ENCODE measurements at regions not wholly inside any gene's neighbourhood (a gene's known extent, or its start where the extent isn't known, plus 50 kb on each side); places are given as distances from the start of the nearest gene placed in this dataset.
"Not testable (repeated sequence)": the region's sequence is repeated elsewhere in the genome, so short reads cannot be mapped to it uniquely, and the experiment has no call there.

- H3K36me3 ChIP-seq (replicated peaks; ENCODE audit: control insufficient read depth, insufficient read depth, low read length), result no peaks in the 10 kb centered on the region
- H3K4me3 ChIP-seq (ENCODE audit: insufficient read depth, low read depth, low read length), result no peak overlapping the region
- H3K27me3 ChIP-seq (ENCODE audit: control insufficient read depth, insufficient read depth, low read length), result no peaks in the 10 kb centered on the region
- DNase-seq, result no peak
These were observed 356.9 kb downstream of the NDFIP2 start for GRCh38 chr13:79837741-79838450.

GRCh38 chr13:79836121-79836520 is 355.2 kb downstream of the NDFIP2 start:
- not testable (repeated sequence) for H3K4me3 ChIP-seq (ENCODE audit: insufficient read depth, low read depth, low read length); H3K27me3 ChIP-seq (ENCODE audit: control insufficient read depth, insufficient read depth, low read length); DNase-seq; H3K36me3 ChIP-seq (replicated peaks; ENCODE audit: control insufficient read depth, insufficient read depth, low read length)

- no peaks in the 10 kb centered on the region for H3K27me3 ChIP-seq (ENCODE audit: control insufficient read depth, insufficient read depth, low read length)
- no peaks in the 10 kb centered on the region for H3K36me3 ChIP-seq (replicated peaks; ENCODE audit: control insufficient read depth, insufficient read depth, low read length)
- no peak overlapping the region for H3K4me3 ChIP-seq (ENCODE audit: insufficient read depth, low read depth, low read length)
- no peak for DNase-seq
These were observed 353.9 kb downstream of the NDFIP2 start for GRCh38 chr13:79834876-79835275.

- DNase-seq, result no peak
- no peak overlapping the region for H3K4me3 ChIP-seq (ENCODE audit: insufficient read depth, low read depth, low read length)
- no peaks in the 10 kb centered on the region for H3K36me3 ChIP-seq (replicated peaks; ENCODE audit: control insufficient read depth, insufficient read depth, low read length)
- no peaks in the 10 kb centered on the region for H3K27me3 ChIP-seq (ENCODE audit: control insufficient read depth, insufficient read depth, low read length)
These were observed 353.0 kb downstream of the NDFIP2 start for GRCh38 chr13:79833991-79834390.

- Histone ChIP-seq H3K4me3 (ENCODE audit: insufficient read depth, low read depth, low read length) (no peak overlapping the region), H3K27me3 (ENCODE audit: control insufficient read depth, insufficient read depth, low read length) (no peaks in the 10 kb centered on the region), H3K36me3 (replicated peaks; ENCODE audit: control insufficient read depth, insufficient read depth, low read length) (no peaks in the 10 kb centered on the region)
- no peak for DNase-seq
These were observed 350.6 kb downstream of the NDFIP2 start for GRCh38 chr13:79831556-79831955.

GRCh38 chr13:79830945-79831344 is 350.0 kb downstream of the NDFIP2 start:
- no peaks in the 10 kb centered on the region for H3K27me3 ChIP-seq (ENCODE audit: control insufficient read depth, insufficient read depth, low read length)
- H3K4me3 ChIP-seq (ENCODE audit: insufficient read depth, low read depth, low read length), result no peak overlapping the region
- no peak for DNase-seq
- no peaks in the 10 kb centered on the region for H3K36me3 ChIP-seq (replicated peaks; ENCODE audit: control insufficient read depth, insufficient read depth, low read length)

GRCh38 chr13:79830426-79830825 is 349.5 kb downstream of the NDFIP2 start:
- Histone ChIP-seq H3K4me3 (ENCODE audit: insufficient read depth, low read depth, low read length) (no peak overlapping the region), H3K27me3 (ENCODE audit: control insufficient read depth, insufficient read depth, low read length) (no peaks in the 10 kb centered on the region), H3K36me3 (replicated peaks; ENCODE audit: control insufficient read depth, insufficient read depth, low read length) (no peaks in the 10 kb centered on the region)
- DNase-seq, result no peak

- Histone ChIP-seq H3K27me3 (ENCODE audit: control insufficient read depth, insufficient read depth, low read length) (no peaks in the 10 kb centered on the region), H3K36me3 (replicated peaks; ENCODE audit: control insufficient read depth, insufficient read depth, low read length) (no peaks in the 10 kb centered on the region), H3K4me3 (ENCODE audit: insufficient read depth, low read depth, low read length) (no peak overlapping the region)
- no peak for DNase-seq
These were observed 348.9 kb downstream of the NDFIP2 start for GRCh38 chr13:79829880-79830279.

- no peak for DNase-seq
- Histone ChIP-seq H3K36me3 (replicated peaks; ENCODE audit: control insufficient read depth, insufficient read depth, low read length) (no peaks in the 10 kb centered on the region), H3K27me3 (ENCODE audit: control insufficient read depth, insufficient read depth, low read length) (no peaks in the 10 kb centered on the region), H3K4me3 (ENCODE audit: insufficient read depth, low read depth, low read length) (no peak overlapping the region)
These were observed 345.0 kb downstream of the NDFIP2 start for GRCh38 chr13:79825959-79826358.

GRCh38 chr13:79815041-79815440 is 334.1 kb downstream of the NDFIP2 start:
- Histone ChIP-seq H3K27me3 (ENCODE audit: control insufficient read depth, insufficient read depth, low read length) (no peaks in the 10 kb centered on the region), H3K36me3 (replicated peaks; ENCODE audit: control insufficient read depth, insufficient read depth, low read length) (no peaks in the 10 kb centered on the region), H3K4me3 (ENCODE audit: insufficient read depth, low read depth, low read length) (no peak overlapping the region)
- DNase-seq, result no peak

- Histone ChIP-seq H3K27me3 (ENCODE audit: control insufficient read depth, insufficient read depth, low read length) (no peaks in the 10 kb centered on the region), H3K36me3 (replicated peaks; ENCODE audit: control insufficient read depth, insufficient read depth, low read length) (no peaks in the 10 kb centered on the region), H3K4me3 (ENCODE audit: insufficient read depth, low read depth, low read length) (no peak overlapping the region)
- no peak for DNase-seq
These were observed 331.3 kb downstream of the NDFIP2 start for GRCh38 chr13:79812070-79812850.

- no peak overlapping the region for H3K4me3 ChIP-seq (ENCODE audit: insufficient read depth, low read depth, low read length)
- H3K36me3 ChIP-seq (replicated peaks; ENCODE audit: control insufficient read depth, insufficient read depth, low read length), result no peaks in the 10 kb centered on the region
- no peak for DNase-seq
- no peaks in the 10 kb centered on the region for H3K27me3 ChIP-seq (ENCODE audit: control insufficient read depth, insufficient read depth, low read length)
These were observed 330.2 kb downstream of the NDFIP2 start for GRCh38 chr13:79811170-79811569.

- H3K4me3 ChIP-seq (ENCODE audit: insufficient read depth, low read depth, low read length), result no peak overlapping the region
- DNase-seq, result peak; percentile 20
These were observed 329.7 kb downstream of the NDFIP2 start for GRCh38 chr13:79810669-79811068.

GRCh38 chr13:79810018-79810417 is 329.1 kb downstream of the NDFIP2 start:
- no peak for DNase-seq
- H3K36me3 ChIP-seq (replicated peaks; ENCODE audit: control insufficient read depth, insufficient read depth, low read length), result no peaks in the 10 kb centered on the region
- no peaks in the 10 kb centered on the region for H3K27me3 ChIP-seq (ENCODE audit: control insufficient read depth, insufficient read depth, low read length)
- no peak overlapping the region for H3K4me3 ChIP-seq (ENCODE audit: insufficient read depth, low read depth, low read length)

More at GRCh38 chr13:79810669-79811068, 329.7 kb downstream of the NDFIP2 start:
- H3K27me3 ChIP-seq (ENCODE audit: control insufficient read depth, insufficient read depth, low read length), result no peaks in the 10 kb centered on the region
- no peaks in the 10 kb centered on the region for H3K36me3 ChIP-seq (replicated peaks; ENCODE audit: control insufficient read depth, insufficient read depth, low read length)

GRCh38 chr13:79808475-79808874 is 327.5 kb downstream of the NDFIP2 start:
- no peaks in the 10 kb centered on the region for H3K27me3 ChIP-seq (ENCODE audit: control insufficient read depth, insufficient read depth, low read length)
- DNase-seq, result no peak

More at GRCh38 chr13:79808475-79808874, 327.5 kb downstream of the NDFIP2 start:
- Histone ChIP-seq H3K36me3 (replicated peaks; ENCODE audit: control insufficient read depth, insufficient read depth, low read length) (no peaks in the 10 kb centered on the region), H3K4me3 (ENCODE audit: insufficient read depth, low read depth, low read length) (no peak overlapping the region)
